Esophagus (tissue), 2 donors: ENCODE measurements at regions not wholly inside any gene's neighbourhood (a gene's known extent, or its start where the extent isn't known, plus 50 kb on each side); places are given as distances from the start of the nearest gene placed in this dataset.

Source experiments
- H3K27ac ChIP-seq, 2 donors: one replicate each; pipeline ENCODE4 v1.5.1; 2013; ENCODE audit warnings: low read depth in 2 of 2, mild to moderate bottlenecking in 2 of 2, inconsistent platforms in 1 of 2, low read length in 1 of 2, moderate library complexity in 1 of 2
- H3K27me3 ChIP-seq, 2 donors: one replicate each; pipeline ENCODE4 v1.6.1; 2013; ENCODE audit warnings: low read length in 2 of 2, control low read depth in 1 of 2, mild to moderate bottlenecking in 1 of 2; ENCODE audit not compliant: insufficient read depth in 2 of 2, control insufficient read depth in 1 of 2
- H3K36me3 ChIP-seq, 2 donors: one replicate each; pipeline ENCODE4 v1.6.1; 2013; ENCODE audit warnings: low read length in 1 of 2; ENCODE audit not compliant: control insufficient read depth in 2 of 2, insufficient read depth in 2 of 2
- H3K4me1 ChIP-seq, 2 donors: one replicate each; pipeline ENCODE4 v1.6.1; 2013; ENCODE audit warnings: low read length in 1 of 2; ENCODE audit not compliant: control insufficient read depth in 2 of 2, insufficient read depth in 2 of 2
- H3K4me3 ChIP-seq, 2 donors: one replicate each; pipeline ENCODE4 v1.5.1; 2013; ENCODE audit warnings: low read length in 2 of 2, mild to moderate bottlenecking in 2 of 2, low read depth in 1 of 2, moderate library complexity in 1 of 2
- H3K9me3 ChIP-seq, 2 donors: one replicate each; pipeline ENCODE4 v1.6.1; 2013; ENCODE audit warnings: mild to moderate bottlenecking in 2 of 2, low read depth in 1 of 2, low read length in 1 of 2, moderate library complexity in 1 of 2; ENCODE audit not compliant: control insufficient read depth in 2 of 2, insufficient read depth in 1 of 2
- WGBS, 2 donors: extraction: QIAGEN DNeasy Blood & Tissue Kit; methylation state at CpG; one replicate each; pipeline ENCODE4 v1.1.7; 2013; 5-methylcytosine and 5-hydroxymethylcytosine counted together
- donor health status: healthy with polysubstance abuse.
- donor health status: Bipolar disorder and iron deficiency.

GRCh38 chr2:71999580-71999979 lies 148.1 kb downstream of the CYP26B1 start:
- WGBS, 2 donors, result 87 to 90% methylated on average over 5 of the region's 5 CpGs
- H3K4me3 ChIP-seq, result no peak overlapping the region
- no peak overlapping the region for H3K27ac ChIP-seq
- H3K27me3 ChIP-seq, result peaks cover 0 to 3% of the 10 kb centered on the region in 2 donors
- H3K4me1 ChIP-seq, result no peaks in the 10 kb centered on the region
- H3K36me3 ChIP-seq, result no peaks in the 10 kb centered on the region
- H3K9me3 ChIP-seq, result no peaks in the 10 kb centered on the region

- H3K9me3 ChIP-seq, result no peaks in the 10 kb centered on the region
- no peak overlapping the region for H3K27ac ChIP-seq
- no peaks in the 10 kb centered on the region for H3K4me1 ChIP-seq
- peaks cover 0 to 3% of the 10 kb centered on the region in 2 donors for H3K27me3 ChIP-seq
- no peaks in the 10 kb centered on the region for H3K36me3 ChIP-seq
- H3K4me3 ChIP-seq, result no peak overlapping the region
Observed at GRCh38 chr2:71997843-71998242, 149.8 kb downstream of the CYP26B1 start.

- WGBS, 2 donors, result 82 to 84% methylated on average over 3 of the region's 3 CpGs
Observed at GRCh38 chr2:71995067-71995665, 152.5 kb downstream of the CYP26B1 start.

GRCh38 chr2:71992036-71992435 lies 155.6 kb downstream of the CYP26B1 start:
- Histone ChIP-seq H3K36me3 (no peaks in the 10 kb centered on the region), H3K27me3 (no peaks in the 10 kb centered on the region), H3K4me1 (no peaks in the 10 kb centered on the region), H3K9me3 (no peaks in the 10 kb centered on the region), H3K27ac (no peak overlapping the region), H3K4me3 (no peak overlapping the region)
- WGBS, 2 donors, result 69 to 71% methylated on average over 2 of the region's 2 CpGs

More at GRCh38 chr2:71995067-71995665, 152.5 kb downstream of the CYP26B1 start:
- Histone ChIP-seq H3K27me3 (peaks cover 0 to 3% of the 10 kb centered on the region in 2 donors), H3K4me3 (no peak overlapping the region), H3K36me3 (no peaks in the 10 kb centered on the region), H3K9me3 (no peaks in the 10 kb centered on the region), H3K4me1 (no peaks in the 10 kb centered on the region), H3K27ac (no peak overlapping the region)

GRCh38 chr2:71991397-71991796 lies 156.3 kb downstream of the CYP26B1 start:
- no peaks in the 10 kb centered on the region for H3K27me3 ChIP-seq
- H3K9me3 ChIP-seq, result no peaks in the 10 kb centered on the region
- no peaks in the 10 kb centered on the region for H3K4me1 ChIP-seq
- H3K4me3 ChIP-seq, result no peak overlapping the region
- no peaks in the 10 kb centered on the region for H3K36me3 ChIP-seq
- H3K27ac ChIP-seq, result no peak overlapping the region
- WGBS, 2 donors, result 85 to 87% methylated on average over 4 of the region's 4 CpGs

GRCh38 chr2:71990826-71991225 lies 156.8 kb downstream of the CYP26B1 start:
- Histone ChIP-seq H3K36me3 (no peaks in the 10 kb centered on the region), H3K9me3 (no peaks in the 10 kb centered on the region), H3K4me1 (no peaks in the 10 kb centered on the region), H3K27me3 (no peaks in the 10 kb centered on the region), H3K27ac (no peak overlapping the region), H3K4me3 (no peak overlapping the region)
- 93 to 95% methylated on average over 3 of the region's 3 CpGs for WGBS, 2 donors

GRCh38 chr2:71990122-71990521 lies 157.5 kb downstream of the CYP26B1 start:
- H3K4me3 ChIP-seq, result no peak overlapping the region
- no peaks in the 10 kb centered on the region for H3K4me1 ChIP-seq
- 92% methylated on average over 6 of the region's 6 CpGs for WGBS, 2 donors
- H3K27me3 ChIP-seq, result no peaks in the 10 kb centered on the region
- H3K27ac ChIP-seq, result no peak overlapping the region
- H3K36me3 ChIP-seq, result no peaks in the 10 kb centered on the region
- no peaks in the 10 kb centered on the region for H3K9me3 ChIP-seq

GRCh38 chr2:71989671-71990070 lies 158.0 kb downstream of the CYP26B1 start:
- Histone ChIP-seq H3K36me3 (no peaks in the 10 kb centered on the region), H3K27me3 (no peaks in the 10 kb centered on the region), H3K9me3 (no peaks in the 10 kb centered on the region), H3K4me3 (no peak overlapping the region), H3K27ac (no peak overlapping the region), H3K4me1 (no peaks in the 10 kb centered on the region)
- WGBS, 2 donors, result 76 to 83% methylated on average over 5 of the region's 5 CpGs

- 73 to 86% methylated on average over 2 of the region's 2 CpGs for WGBS, 2 donors
- Histone ChIP-seq H3K27ac (no peak overlapping the region), H3K27me3 (no peaks in the 10 kb centered on the region), H3K36me3 (no peaks in the 10 kb centered on the region), H3K9me3 (no peaks in the 10 kb centered on the region), H3K4me1 (no peaks in the 10 kb centered on the region), H3K4me3 (no peak overlapping the region)
Observed at GRCh38 chr2:71988170-71988569, 159.5 kb downstream of the CYP26B1 start.

- H3K27me3 ChIP-seq, result no peaks in the 10 kb centered on the region
- WGBS, 2 donors, result 79 to 83% methylated on average over 1 of the region's 1 CpG
- H3K27ac ChIP-seq, result no peak overlapping the region
- no peaks in the 10 kb centered on the region for H3K36me3 ChIP-seq
- H3K9me3 ChIP-seq, result no peaks in the 10 kb centered on the region
- no peak overlapping the region for H3K4me3 ChIP-seq
- H3K4me1 ChIP-seq, result no peaks in the 10 kb centered on the region
Observed at GRCh38 chr2:71976685-71977084, 171.0 kb downstream of the CYP26B1 start.
